GM23248 (cell line): ENCODE measurements at regions not wholly inside any gene's neighbourhood (a gene's known extent, or its start where the extent isn't known, plus 50 kb on each side); places are given as distances from the start of the nearest gene placed in this dataset.

Experiments
- DNase-seq: peaks from one replicate; pipeline ENCODE4 v3.0.0-alpha.2; 2015
- H2AFZ ChIP-seq: fragments of 200-600 bp; sonication (generic); 2 replicates; pipeline ENCODE4 v1.6.1; 2016; ENCODE audit warnings: antibody characterized with exemption
- H3F3A ChIP-seq: fragments of 200-600 bp; sonication (generic); 2 replicates; pipeline ENCODE4 v1.6.1; 2016; ENCODE audit warnings: mild to moderate bottlenecking, antibody characterized with exemption, mixed run types; ENCODE audit not compliant: insufficient read depth
- H3K27ac ChIP-seq: fragments of 200-600 bp; sonication (generic); 2 replicates; pipeline ENCODE4 v1.5.1; 2016; ENCODE audit warnings: mild to moderate bottlenecking
- H3K27me3 ChIP-seq: fragments of 200-600 bp; sonication (generic); replicated peaks from 2 replicates; pipeline ENCODE4 v1.6.1; 2016; ENCODE audit warnings: mild to moderate bottlenecking; ENCODE audit not compliant: insufficient read depth
- H3K36me3 ChIP-seq: fragments of 200-600 bp; sonication (generic); 2 replicates; pipeline ENCODE4 v1.6.1; 2016; ENCODE audit warnings: low read depth, mild to moderate bottlenecking
- H3K4me1 ChIP-seq: fragments of 200-600 bp; sonication (generic); 2 replicates; pipeline ENCODE4 v1.6.1; 2016; ENCODE audit warnings: mild to moderate bottlenecking; ENCODE audit not compliant: insufficient read depth
- H3K4me2 ChIP-seq: fragments of 200-600 bp; sonication (generic); one replicate; pipeline ENCODE4 v1.6.1; 2016; ENCODE audit warnings: mild to moderate bottlenecking; ENCODE audit not compliant: unreplicated experiment
- H3K4me3 ChIP-seq: fragments of 200-600 bp; sonication (generic); 2 replicates; pipeline ENCODE4 v1.5.1; 2016; ENCODE audit warnings: mild to moderate bottlenecking
- H3K79me2 ChIP-seq: fragments of 200-600 bp; sonication (generic); 2 replicates; pipeline ENCODE4 v1.6.1; 2016; ENCODE audit warnings: mild to moderate bottlenecking; ENCODE audit not compliant: insufficient read depth
- H3K9ac ChIP-seq: fragments of 200-600 bp; sonication (generic); 2 replicates; pipeline ENCODE4 v1.6.1; 2016; ENCODE audit warnings: mild to moderate bottlenecking
- H3K9me2 ChIP-seq: fragments of 200-600 bp; sonication (generic); 2 replicates; pipeline ENCODE4 v1.6.1; 2016; ENCODE audit warnings: mixed run types, mild to moderate bottlenecking, moderate library complexity; ENCODE audit not compliant: insufficient read depth
- H3K9me3 ChIP-seq: fragments of 200-600 bp; sonication (generic); one replicate; pipeline ENCODE4 v1.6.1; 2017; ENCODE audit warnings: low read depth
- H4K20me1 ChIP-seq: fragments of 200-600 bp; sonication (generic); 2 replicates; pipeline ENCODE4 v1.6.0; 2016; ENCODE audit not compliant: insufficient read depth
- EZH2 ChIP-seq: fragments of 200-600 bp; sonication (generic); IDR thresholded peaks from 2 replicates; pipeline ENCODE4 v1.6.1; 2018; ENCODE audit warnings: antibody characterized with exemption, mild to moderate bottlenecking; ENCODE audit not compliant: insufficient read depth, poor library complexity, severe bottlenecking
- EZH2phosphoT487 ChIP-seq: fragments of 200-600 bp; sonication (generic); IDR thresholded peaks from 2 replicates; pipeline ENCODE4 v1.6.1; 2018; ENCODE audit warnings: antibody characterized with exemption, moderate library complexity, mild to moderate bottlenecking, low read depth; ENCODE audit not compliant: insufficient read depth
- WGBS, 2 experiments: methylation state at CpG; one replicate each; pipeline ENCODE4 v1.1.6; 2015 to 2017; ENCODE audit warnings: low lambda C conversion rate in 2 of 2, low coverage in 1 of 2; ENCODE audit errors: missing lambda C conversion rate in 2 of 2; 5-methylcytosine and 5-hydroxymethylcytosine counted together
- in situ Hi-C: fragments of 300-500 bp; cut with MboI; formaldehyde crosslinking; loops from 2 replicates; pipeline ENCODE4 v1.15.0; 2020

DNA sequence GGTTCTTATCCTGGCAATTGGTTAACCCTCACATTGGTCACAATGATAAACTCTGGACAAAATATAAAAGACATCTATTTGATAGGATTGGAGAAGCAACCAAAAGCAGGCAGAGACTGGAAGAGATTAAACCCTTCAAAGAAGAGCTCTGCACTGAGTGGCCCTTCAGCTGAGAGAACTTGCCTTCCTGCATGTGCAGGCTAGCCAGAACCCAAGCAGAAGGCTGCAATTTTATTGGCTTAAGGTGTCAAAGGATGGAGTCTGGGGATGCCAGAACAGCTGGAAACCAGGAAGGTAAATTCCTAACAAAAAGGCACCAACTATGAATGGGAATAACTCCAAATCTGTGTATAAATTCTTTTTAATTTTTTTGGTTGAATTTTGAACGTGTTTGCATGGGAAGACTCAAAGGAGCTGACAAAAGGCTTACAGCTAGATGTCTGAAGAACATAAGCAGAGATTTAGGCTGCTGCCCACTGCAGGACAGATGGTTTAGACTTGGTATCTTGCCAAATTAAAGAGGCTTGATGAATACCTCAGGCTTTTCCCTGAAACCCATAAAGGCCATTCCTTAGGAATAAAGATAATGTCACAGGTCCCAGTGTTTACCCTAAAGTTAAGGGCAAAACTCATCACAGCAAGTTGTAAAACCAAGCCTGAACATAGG, 66.3 kb downstream of the NR2F1 start:
- Histone ChIP-seq H3K4me1 (no peaks in the 10 kb centered on the region), H3K79me2 (no peaks in the 10 kb centered on the region), H3K27me3 (no peaks in the 10 kb centered on the region), H3K9me2 (no peaks in the 10 kb centered on the region; the same call in 1 of the 2 replicates), H3K36me3 (no peaks in the 10 kb centered on the region), H3F3A (no peaks in the 10 kb centered on the region), H4K20me1 (no peaks in the 10 kb centered on the region), H3K4me3 (no peak overlapping the region), H3K9ac (no peak overlapping the region), H3K27ac (no peak overlapping the region), H3K4me2 (no peak overlapping the region), H3K9me3 (no peaks in the 10 kb centered on the region), H2AFZ (no peak overlapping the region)
- in situ Hi-C loops, result no loop called here
- no peak for DNase-seq
- 58 to 62% methylated on average over 1 of the region's 1 CpG for WGBS, 2 experiments
- TF ChIP-seq EZH2, result no peak
- no peak for TF ChIP-seq EZH2phosphoT487

DNA sequence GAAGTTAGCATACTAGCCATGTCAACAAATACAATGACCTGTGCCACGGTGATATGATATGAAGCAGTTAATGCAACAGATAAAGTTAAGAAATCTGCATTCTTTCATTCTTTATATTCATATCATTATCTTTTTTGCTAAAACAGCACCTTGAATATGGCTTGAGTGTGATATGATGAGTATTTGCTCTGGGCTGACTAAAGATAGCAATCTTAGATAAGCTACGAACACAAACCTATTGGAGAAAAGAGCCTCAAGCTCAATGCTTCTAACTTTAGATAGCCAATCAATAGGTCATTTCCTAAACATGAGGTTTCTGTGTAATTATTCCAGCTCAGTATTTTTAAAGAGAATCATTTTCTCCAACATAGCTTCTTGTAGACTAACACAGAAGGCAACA, 61.7 kb downstream of the NR2F1 start:
- no peak for DNase-seq

More for the DNA sequence above, 61.7 kb downstream of the NR2F1 start:
- Histone ChIP-seq H3K36me3 (no peaks in the 10 kb centered on the region), H2AFZ (no peak overlapping the region), H3K9ac (no peak overlapping the region), H3K27ac (no peak overlapping the region), H3K27me3 (no peaks in the 10 kb centered on the region), H3K9me2 (no peaks in the 10 kb centered on the region), H3F3A (no peaks in the 10 kb centered on the region), H3K79me2 (no peaks in the 10 kb centered on the region), H3K4me3 (no peak overlapping the region), H4K20me1 (no peaks in the 10 kb centered on the region), H3K4me2 (no peak overlapping the region), H3K9me3 (no peaks in the 10 kb centered on the region), H3K4me1 (no peaks in the 10 kb centered on the region)
- TF ChIP-seq EZH2phosphoT487, result no peak
- no peak for TF ChIP-seq EZH2
- WGBS, 2 experiments, result 96% methylated on average over 2 of the region's 2 CpGs
- in situ Hi-C loops, result no loop called here
